Nucleus accumbens (tissue), 56 donors: ENCODE measurements at regions not wholly inside any gene's neighbourhood (a gene's known extent, or its start where the extent isn't known, plus 50 kb on each side); places are given as distances from the start of the nearest gene placed in this dataset.
A peak's percentile ranks its signal among the peaks of the same experiment; 100 is the strongest.
"Not testable (repeated sequence)": the region's sequence is repeated elsewhere in the genome, so short reads cannot be mapped to it uniquely, and the experiment has no call there.

Experiments used
- DNase-seq, 56 donors: peaks; one replicate each; lab custom pipeline; 2025; lab: John Stamatoyannopoulos, UW

DNA sequence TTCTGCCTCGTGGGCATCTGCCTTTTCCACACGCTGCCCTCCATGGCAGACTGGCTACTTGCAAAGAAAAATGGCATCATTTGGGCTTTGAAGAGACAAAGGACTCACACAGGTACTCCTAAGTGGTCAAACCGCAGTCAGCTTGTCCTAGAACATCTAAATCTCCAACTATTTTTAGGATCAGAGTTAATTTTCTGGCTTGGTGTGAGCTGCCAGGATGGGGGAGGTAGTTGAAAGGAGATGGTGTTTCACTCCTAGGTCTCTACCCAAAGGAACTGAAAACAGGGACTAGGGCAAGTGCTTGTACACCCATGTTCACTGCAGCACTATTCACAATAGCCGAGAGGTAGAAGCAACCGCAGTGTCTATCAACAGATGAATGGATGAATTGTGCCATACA, 107.9 kb upstream of the ATL2 start:
- no peak for DNase-seq

DNA sequence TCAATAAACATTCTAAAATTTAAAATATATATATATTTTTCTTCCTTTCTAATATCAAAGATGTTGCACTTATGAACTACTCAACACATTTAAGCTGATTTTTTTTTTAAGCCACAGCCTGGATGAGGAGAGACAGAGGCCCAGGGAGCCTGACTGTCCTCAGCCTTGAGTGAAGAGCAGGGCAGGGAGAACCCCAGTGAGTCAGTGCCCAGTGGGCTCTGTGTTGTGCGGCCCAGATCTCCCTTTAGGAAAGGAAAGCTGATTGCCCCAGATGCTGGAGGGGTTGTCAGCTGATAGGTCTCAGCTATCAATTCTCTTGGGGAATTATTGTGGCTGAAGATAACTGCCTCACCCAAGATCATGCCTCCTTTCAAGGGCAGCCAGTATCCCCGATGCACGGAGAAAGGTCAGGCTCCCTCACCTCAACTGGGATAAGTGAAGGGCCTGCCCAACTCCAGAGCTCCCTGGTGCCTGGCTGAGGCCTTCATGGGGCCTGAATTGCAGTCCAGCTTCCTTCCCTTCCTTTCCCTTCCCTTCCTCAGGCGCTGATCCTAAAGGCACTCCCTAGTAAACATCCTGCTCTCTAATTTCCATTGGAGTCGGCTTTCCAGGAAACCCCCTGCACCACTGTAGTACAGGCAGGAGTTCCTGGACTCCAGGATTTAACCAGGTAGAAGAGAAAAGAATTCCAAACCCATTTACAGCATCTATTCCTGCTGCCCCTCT, 106.9 kb upstream of the ATL2 start:
- no peak for DNase-seq

DNA sequence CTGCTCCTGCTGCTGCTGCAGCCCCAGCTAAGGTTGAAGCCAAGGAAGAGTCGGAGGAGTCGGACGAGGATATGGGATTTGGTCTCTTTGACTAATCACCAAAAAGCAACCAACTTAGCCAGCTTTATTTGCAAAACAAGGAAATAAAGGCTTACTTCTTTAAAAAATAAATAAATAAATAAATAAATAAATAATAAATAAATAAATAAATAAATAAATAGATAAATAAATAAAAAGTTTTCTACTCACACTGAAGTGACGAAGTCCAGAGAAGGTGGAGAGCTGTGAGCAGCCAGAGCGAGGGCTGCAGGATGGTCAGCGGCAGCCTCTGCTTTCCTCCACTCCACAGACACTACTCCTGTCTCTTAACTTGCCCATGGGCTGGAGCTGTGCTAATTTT, 105.6 kb upstream of the ATL2 start:
- not testable (repeated sequence) for DNase-seq

DNA sequence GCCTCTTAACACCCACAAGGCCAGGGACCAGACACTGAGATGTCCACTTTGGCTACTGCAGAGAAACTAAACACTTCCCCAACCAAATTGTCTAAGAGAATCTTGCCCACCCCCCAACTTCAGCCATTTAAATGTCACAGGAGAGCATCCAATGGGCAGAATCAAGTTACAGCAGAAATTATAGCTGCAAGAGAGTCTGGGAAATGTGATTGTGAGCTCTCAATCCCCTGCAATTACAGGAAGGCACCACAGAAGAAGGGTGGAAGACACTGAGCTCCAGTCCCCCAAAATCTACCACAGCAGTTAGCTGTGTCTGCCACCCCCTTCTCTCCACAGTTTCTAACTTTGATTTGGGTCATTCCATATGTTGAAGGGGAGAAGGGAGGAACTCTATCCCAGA, 103.5 kb upstream of the ATL2 start:
- DNase-seq: no peak

DNA sequence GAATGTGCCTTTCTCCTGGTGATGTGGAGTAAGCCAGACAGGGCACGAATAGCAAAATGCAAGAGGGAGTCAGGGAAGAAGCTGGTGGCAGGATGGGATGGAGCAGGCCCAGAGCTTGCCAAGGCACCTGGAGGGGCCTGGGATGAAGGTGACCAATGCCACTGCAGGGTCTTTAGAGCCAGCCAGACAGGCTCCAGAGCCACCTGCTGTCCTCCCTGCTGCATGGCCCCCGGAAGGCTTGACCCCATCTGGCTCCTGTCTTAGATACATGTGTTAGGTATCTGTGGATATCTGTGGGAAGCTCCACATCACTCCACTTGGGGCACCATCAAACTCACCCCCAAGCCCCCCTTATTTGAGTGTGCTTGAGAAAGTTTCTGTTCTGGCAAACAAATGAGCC, 99.9 kb upstream of the ATL2 start:
- no peak for DNase-seq

DNA sequence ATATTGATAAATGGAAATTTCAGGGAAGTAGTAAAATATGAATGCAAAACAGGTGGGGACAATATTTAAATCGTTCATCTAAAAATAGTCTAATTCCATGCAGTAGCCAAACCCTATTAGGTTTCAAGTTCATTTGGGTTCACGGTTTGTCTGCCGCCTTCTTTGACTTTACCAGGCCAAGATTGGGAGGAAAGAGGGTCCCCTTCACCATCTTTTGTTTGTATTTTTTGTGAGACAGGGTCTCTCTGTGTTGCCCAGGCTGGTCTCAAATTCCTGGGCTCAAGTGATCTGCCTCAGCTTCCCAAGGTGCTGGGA, 98.5 kb upstream of the ATL2 start:
- no peak for DNase-seq

DNA sequence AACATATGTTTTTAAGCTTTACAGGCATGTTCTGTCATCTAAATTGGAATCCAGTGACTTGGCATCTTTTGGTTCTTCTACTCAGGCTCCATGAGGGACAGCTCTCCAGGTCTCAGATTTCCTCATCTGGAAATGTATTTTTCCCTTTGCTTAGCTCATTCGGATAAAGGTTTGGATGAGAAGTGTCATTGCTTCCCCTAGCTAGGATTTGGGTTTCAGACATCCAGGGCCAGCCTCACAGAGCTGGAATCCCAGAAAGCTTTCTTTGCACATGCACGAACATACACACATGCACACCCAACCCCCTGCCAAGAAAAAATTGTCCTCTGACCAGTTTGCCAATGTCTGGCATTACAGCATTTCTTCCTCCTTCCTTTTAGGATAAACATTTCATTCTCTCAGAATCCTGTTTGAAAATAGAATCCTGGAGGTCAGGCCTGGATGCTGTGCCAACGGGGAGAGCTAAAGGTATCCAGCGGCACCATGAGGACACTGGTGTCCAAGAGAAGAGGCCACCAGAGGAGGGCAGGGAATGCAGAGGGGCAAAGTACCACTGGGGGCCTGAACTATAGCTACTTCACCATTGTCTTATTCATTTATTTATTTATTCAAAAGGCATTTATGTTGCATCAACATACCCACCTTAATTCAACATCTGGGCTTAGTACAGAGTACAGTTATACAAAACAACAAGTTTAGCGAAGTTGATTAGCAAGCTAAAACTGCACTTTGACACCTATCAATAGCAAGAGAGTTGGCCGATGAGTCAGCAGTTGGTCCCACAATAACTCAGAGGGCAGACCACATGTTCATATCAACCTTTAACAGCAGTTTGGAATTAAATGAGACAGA, 97.9 kb upstream of the ATL2 start:
- no peak for DNase-seq

DNA sequence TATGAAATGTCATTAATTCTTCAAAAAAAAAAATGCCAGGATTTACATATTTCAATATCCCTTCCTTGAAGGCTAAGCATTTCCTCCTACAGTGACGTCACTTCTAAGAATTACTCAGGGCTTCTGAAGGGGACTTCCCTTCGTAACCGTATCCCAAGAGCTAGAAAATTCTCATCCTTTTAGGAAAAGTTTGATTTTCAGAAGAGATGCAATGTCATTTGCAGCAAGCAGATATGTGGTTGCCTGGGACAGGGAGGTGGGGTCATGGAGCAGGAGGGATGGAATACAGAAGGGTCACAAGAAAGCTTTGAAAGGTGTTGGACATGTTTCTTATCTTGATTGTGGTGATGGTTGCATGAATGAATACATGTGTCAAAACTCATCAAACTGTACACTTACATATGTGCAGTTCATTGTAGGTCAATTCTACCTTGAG, 97.0 kb upstream of the ATL2 start:
- DNase-seq: no peak

DNA sequence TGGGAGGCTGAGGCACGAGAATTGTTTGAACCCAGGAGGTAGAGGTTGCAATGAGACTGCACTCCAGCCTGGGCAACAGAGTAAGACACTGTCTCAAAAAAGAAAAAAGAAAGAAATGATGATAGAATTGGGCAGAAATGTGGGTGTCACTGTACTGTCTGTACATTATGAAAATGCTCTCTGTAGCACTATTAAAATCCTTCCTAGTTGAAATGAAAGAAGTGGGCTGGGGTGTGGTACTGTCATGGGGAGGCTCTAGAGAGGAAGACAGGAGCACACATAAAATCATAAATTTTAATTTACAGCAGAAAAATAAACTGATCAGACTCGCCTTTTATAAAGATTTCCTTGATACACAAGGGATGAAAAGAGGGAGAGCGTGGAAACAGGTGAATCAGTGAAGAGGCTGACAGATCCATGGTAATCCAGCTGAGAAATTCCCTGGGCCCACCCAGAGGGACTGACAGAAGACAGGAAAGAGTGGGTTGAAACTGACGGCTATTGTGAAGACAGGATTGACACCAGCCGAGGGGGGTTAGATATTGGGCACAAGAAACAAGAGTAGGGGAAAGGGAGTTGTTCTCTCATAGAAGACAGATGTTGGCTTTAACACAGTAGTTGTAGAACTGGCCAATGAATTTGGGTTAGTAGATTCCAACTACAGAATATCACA, 96.4 kb upstream of the ATL2 start:
- DNase-seq: peak in 2 of 56 donors; percentile 6 to 10

DNA sequence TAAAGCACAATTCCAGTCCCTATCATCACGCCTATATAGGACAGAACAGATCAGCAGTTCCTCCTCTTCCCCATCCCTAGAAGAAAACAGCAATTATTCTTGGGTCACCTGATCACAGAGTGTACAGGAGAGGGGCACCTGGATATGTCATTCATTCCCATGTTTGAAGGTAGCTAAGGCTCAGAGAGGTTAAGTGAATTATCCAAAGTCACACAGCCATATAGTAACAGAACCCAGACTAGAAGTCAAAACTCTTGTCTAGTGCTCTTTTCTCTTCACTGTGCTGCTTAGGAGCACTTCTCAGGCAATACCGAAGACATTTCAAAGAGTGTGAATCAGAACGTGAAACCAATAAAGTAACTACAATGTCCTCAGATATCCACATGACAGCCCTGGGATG, 93.0 kb upstream of the ATL2 start:
- no peak for DNase-seq

DNA sequence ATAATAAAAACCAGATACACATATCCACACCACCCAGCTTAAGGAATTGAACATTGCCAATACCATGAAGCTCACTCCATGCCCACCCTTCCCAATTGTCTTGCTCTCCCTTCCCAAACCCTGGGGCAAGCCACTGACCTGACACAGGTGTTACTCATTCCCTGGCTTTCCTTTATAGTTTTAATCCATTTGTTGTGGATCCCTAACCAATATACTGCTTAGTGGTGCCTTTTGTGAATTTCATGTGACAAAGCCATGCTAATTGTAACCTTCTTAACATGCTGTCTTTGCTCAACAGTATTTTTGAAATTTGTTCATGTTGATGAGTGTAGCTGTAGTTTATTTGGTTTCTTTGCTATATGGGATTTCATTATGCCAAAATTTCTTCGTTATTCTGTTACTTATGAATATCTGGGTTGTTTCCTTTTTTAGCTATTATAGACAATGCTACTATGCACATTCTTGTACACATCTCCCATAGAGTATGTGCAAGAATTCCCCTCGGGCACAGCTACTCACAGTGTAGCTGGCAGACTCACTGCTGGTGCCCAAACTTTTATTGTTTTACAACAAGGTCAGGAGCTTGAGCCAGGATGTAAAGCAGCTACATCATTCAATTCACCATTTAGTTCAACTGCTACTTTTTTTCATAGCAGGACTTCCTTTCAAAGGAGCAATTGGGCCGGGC, 90.8 kb upstream of the ATL2 start:
- DNase-seq: no peak

DNA sequence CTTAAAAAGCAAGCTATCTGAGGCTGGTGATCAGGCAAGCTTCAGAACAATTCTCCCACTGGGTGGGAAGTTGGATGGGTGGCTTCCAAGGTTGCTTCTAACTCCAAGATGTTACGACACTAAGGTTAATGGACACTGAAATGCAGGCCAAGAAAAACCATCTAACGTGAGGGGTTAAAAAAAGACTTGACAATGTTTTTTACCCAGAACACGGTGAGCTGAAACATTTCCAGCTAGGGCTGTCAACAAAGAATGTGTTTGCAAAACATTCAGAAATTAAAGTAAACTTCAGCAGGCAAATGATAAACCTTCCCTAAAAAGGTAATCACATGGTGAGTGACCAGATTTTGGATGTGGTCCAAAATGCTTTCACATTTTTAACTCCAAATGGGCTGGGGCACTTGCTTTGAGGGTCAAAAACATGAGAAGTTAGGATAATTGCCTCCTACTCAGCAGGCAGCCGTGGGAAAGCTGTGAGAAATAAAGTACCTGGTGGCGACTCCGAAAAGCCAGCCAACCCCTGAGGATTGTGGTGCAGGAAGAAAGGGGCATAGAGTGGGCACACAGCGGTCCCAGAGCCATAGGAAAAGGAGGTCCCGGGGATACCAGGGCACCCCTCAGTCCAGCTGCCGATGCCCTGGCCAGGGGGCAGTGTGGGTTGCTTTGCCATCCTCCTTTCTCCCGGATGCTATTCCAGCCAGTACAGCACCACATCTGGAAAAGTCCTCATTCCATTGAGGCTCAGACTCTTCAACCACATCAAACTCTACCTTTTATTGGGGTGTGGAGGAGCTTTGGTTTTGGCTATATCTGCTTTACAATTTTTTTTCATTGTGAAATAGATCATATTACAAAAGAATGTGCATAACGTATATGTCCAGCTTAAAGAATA, 90.0 kb upstream of the ATL2 start:
- no peak for DNase-seq

DNA sequence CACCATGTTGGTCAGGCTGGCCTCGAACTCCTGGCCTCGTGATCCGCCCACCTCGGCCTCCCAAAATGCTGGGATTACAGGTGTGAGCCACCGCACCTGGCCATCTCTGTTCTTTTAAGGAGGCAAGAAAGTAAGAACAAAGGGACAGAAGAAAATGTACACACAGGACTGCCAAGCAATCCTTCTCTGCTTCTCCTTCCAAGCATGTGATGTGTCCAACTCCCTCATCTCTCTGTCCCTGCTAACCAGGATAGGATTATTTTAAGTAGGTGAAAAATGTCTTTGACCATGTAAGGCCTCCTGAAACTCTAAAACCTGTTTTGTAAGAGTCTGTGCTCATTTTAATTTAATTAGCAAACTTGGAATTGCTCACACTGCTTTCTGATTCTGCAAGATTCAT, 89.3 kb upstream of the ATL2 start:
- DNase-seq: no peak

DNA sequence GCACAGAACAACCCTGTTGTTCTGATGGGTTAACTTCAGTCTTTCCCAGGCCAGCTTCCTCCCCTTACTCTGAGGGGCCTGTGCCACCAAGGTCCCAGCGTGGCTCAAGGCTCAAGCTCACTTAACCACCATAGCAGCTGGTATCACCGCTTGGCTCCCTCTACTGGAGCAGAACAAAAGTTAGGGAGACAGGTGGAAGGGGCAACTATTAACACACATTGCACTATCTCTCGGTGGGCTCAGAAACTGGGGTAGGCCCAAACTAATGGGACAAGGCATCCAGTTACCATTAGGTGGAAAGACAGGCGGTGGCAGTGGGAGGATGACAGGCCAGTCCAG, 88.7 kb upstream of the ATL2 start:
- DNase-seq: peak in 7 of 56 donors; percentile 9 to 44 (median 15)

DNA sequence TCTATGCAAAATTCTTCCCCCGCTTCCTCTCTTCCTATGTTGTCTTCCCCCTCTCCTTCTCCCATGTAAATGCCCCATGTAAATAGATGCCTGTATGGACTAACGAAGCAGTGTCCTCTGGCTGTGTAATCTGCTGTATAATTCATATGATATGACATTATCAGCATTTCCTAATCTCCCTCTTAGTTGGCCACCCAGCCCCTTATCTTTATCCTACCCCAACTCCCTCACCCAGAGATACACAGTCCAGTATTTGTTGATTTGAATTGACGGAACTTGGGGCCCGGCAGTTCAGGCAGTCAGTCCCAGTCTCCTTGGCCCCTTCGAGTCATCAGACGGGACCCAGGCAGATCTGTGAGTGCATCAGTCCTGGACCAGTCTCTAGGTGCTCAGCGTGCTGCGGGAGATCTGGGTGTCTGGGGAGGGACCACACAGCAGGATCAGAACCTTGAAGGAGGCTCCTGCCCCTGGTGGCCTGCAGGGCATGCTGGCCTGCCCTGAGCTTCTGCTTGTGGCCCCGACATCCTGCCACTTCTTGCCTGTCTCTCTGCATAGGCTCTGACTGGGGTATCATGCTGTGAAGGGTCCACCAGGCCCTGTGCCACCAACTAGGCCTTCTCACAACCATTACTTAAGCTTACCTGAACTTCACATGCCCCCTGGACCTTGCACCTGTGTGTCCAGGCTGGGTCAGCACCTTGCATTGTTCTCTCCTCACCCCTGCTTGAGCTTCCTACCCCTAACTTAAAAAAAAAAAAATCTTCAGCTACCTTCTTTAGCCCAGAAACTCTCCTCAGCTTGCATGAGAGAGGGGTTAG, 88.1 kb upstream of the ATL2 start:
- DNase-seq: no peak

DNA sequence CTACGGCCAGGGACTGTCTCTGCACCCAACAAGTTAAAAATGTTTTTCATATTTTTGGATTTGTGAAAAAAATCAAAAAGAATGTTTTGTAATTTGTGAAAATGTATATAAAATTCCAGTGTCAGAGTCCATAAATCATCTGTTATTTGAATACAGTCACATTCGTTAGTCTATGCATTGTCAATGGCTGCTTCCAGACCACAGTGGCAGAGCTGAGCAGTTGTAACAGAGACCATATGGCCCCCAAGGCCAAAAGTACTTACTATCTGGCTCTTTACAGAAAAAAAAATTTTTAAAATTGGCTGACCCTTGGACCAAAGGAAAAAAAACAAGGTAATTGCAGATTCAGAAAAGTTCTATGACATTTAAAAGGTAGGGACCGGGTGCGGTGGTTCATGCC, 86.7 kb upstream of the ATL2 start:
- DNase-seq: no peak

DNA sequence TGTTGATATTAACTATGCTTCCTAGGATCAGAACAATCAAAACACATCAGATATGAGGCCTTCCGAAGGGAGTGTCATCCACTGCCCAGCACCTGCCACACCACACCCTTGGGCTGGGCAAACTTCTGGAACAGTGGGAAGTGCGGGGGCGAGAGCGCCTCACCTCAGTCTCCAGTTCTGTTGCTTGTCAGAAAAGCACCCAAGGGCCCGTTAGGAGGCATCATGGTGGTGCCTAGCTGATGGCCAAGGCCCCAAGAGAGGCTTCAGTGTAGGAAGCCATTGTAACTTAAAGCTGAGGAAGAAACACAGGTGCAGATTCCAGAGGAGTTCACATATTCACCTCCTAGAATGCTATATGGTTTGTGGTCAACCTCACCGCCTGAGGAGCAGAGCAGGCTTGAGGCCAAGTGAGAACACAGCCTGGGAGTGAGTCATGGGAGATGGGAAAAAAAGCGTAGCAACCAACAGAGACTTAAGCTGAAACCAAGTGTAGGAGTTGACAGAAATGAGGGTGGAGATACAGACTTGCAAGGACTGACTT, 85.1 kb upstream of the ATL2 start:
- peak in 11 of 56 donors; percentile 4 to 42 (median 15) for DNase-seq

DNA sequence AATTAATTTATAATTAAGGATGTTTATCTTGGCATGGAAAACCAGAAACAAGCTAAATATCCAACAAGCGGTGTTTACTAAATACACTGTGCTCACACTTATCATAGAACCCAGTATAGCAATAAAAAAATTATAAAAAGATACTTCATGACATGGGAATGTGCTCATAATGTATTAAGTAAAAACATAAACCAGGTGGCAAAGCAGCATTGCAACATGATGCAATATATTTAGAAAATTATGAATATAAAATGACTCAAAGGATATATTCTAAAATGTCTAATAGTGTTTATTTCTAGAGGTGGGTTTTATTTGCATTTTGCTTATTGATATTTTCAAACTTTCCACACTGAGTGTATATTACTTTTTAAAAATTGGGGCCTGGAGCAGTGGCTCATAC, 84.4 kb upstream of the ATL2 start:
- DNase-seq: no peak

DNA sequence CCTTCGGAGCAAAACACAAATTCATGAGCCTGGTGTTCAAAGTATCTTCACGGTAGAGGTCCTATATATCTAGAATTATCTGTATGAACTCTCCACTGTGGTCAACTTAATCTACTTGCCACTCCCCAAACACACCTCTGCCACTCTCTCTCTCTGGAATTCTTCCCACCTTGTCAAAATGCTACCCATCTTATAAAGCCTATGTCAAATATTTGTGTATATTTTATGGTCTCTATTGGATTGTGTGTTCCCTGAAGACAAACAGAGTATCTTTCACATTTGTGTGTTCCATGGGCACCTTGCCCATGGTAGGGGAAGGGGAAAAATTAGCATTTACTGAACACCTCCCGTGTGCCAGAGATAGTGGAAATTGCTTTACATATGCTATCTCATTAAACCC, 83.2 kb upstream of the ATL2 start:
- DNase-seq: no peak
